RPMI7951 (cell line): ENCODE measurements at regions not wholly inside any gene's neighbourhood (a gene's known extent, or its start where the extent isn't known, plus 50 kb on each side); places are given as distances from the start of the nearest gene placed in this dataset.
"Not testable (repeated sequence)": the region's sequence is repeated elsewhere in the genome, so short reads cannot be mapped to it uniquely, and the experiment has no call there.

Experiments used
- DNase-seq: peaks from one replicate; pipeline ENCODE4 v3.0.0-alpha.2; 2012; ENCODE audit warnings: low read depth

- DNase-seq = no peak
Observed at GRCh38 chr5:82603033-82603987, 325.2 kb upstream of the RPS23 start.

GRCh38 chr5:82601861-82602260 lies 323.7 kb upstream of the RPS23 start:
- no peak for DNase-seq

GRCh38 chr5:82601077-82601476 lies 322.9 kb upstream of the RPS23 start:
- no peak for DNase-seq

GRCh38 chr5:82599692-82600091 lies 321.5 kb upstream of the RPS23 start:
- no peak for DNase-seq

- no peak for DNase-seq
Observed at GRCh38 chr5:82599030-82599429, 320.9 kb upstream of the RPS23 start.

- DNase-seq = no peak
Observed at GRCh38 chr5:82597437-82597836, 319.3 kb upstream of the RPS23 start.

- no peak for DNase-seq
Observed at GRCh38 chr5:82596451-82596850, 318.3 kb upstream of the RPS23 start.

- DNase-seq = no peak
Observed at GRCh38 chr5:82595113-82595512, 317.0 kb upstream of the RPS23 start.

GRCh38 chr5:82594097-82594496 lies 315.9 kb upstream of the RPS23 start:
- DNase-seq = peak; percentile 8

GRCh38 chr5:82593481-82593880 lies 315.3 kb upstream of the RPS23 start:
- peak; percentile 65 for DNase-seq

GRCh38 chr5:82591021-82591515 lies 312.9 kb upstream of the RPS23 start:
- DNase-seq = peak; percentile 10

- no peak for DNase-seq
Observed at GRCh38 chr5:82590112-82590511, 312.0 kb upstream of the RPS23 start.

- no peak for DNase-seq
Observed at GRCh38 chr5:82586661-82587310, 308.6 kb upstream of the RPS23 start.

GRCh38 chr5:82586181-82586580 lies 308.0 kb upstream of the RPS23 start:
- DNase-seq = no peak

- DNase-seq = no peak
Observed at GRCh38 chr5:82584631-82585030, 306.5 kb upstream of the RPS23 start.

- DNase-seq = not testable (repeated sequence)
Observed at GRCh38 chr5:82583331-82583730, 305.2 kb upstream of the RPS23 start.

GRCh38 chr5:82564963-82565362 lies 286.8 kb upstream of the RPS23 start:
- DNase-seq = no peak

- DNase-seq = no peak
Observed at GRCh38 chr5:82563745-82564144, 285.6 kb upstream of the RPS23 start.

GRCh38 chr5:82562696-82563240 lies 284.6 kb upstream of the RPS23 start:
- DNase-seq = no peak

GRCh38 chr5:82561797-82562196 lies 283.6 kb upstream of the RPS23 start:
- no peak for DNase-seq

GRCh38 chr5:82560969-82561368 lies 282.8 kb upstream of the RPS23 start:
- DNase-seq = no peak

GRCh38 chr5:82560561-82560960 lies 282.4 kb upstream of the RPS23 start:
- no peak for DNase-seq
